NCI-H146 treated with DMSO at 0.1 percent for 48 hours (cell line): ENCODE measurements at regions not wholly inside any gene's neighbourhood (a gene's known extent, or its start where the extent isn't known, plus 50 kb on each side); places are given as distances from the start of the nearest gene placed in this dataset.
A peak's percentile ranks its signal among the peaks of the same experiment; 100 is the strongest.

Experiments
- DNase-seq: peaks from one replicate; lab custom pipeline; 2025; ENCODE audit not compliant: unreplicated experiment; lab: John Stamatoyannopoulos, UW

DNA sequence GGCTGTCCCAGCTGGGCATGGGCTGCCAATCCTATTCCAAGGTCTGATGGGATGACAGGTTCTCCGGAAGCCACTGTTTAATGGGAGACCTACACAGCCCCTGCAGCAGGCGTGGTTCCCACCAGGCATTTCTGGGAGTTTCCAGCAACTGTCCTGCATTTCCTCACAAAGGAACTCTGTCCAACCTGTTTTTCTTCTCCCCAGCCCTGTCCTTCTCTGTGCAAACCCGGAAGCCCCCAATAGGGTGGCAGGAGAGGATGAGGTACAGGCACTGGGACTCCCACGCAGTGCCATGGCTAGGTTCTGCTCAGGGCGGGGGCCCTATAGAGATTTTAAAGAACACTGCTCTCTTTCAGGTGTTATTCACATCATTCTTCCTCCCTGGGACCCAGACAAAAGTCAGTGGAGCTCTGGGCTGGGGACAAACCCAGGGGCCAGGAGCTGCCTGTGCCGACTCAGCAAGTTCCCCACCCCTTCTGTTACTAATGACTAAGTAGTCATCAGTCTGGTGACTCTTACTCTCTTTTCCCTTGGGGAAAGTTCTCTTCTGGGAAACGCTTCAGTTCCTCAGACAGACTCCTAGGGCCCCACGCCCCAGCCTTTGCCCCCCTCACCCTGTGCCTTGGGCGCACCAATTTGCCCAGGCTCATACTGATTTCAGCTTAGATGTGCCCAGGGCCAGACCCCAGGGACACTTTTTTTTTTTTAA lies 97.7 kb downstream of the CD47 start:
- DNase-seq: no peak

GRCh38 chr3:107990926-107991325 lies 99.9 kb downstream of the CD47 start:
- no peak for DNase-seq

DNA sequence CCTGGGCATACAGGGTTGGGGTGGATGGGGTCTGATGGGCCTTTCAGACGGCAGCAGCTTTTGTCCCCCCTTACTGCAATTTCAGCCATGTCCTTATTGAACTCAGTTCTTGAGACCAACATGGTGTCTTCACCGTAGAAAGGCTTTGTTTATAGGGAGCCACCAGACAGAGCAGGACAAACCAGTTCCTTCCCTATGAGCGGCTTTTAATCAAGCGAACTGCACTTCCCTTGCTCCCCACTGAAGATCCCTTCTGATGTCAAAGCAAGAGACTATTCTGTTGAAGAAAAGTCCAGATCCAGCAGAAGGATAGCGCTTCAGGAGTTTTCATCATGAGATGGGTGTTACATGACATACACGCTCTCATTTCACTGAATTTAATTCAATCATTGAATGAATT lies 100.4 kb downstream of the CD47 start:
- DNase-seq: peak; percentile 31

DNA sequence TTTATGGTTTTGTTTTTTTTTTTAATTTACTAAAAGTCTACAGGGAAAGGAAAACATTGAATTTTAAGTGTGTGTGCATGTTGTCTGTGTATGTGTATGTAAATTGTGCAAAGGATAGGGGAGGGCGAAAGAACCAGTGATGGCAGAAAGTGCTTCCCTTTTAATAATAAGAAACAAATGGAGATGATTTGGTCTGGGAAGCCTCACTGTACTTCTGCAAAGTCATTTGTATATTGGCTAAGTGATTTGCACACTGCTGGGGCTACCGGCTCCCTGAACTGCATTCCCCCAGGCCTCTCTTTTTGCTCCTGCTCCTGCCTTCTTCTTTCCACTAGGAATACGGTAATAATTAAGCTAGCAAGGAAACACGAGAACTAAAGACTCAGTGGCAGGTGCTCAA lies 101.2 kb downstream of the CD47 start:
- peak; percentile 20 for DNase-seq

GRCh38 chr3:107988460-107989175 lies 102.2 kb downstream of the CD47 start:
- no peak for DNase-seq

DNA sequence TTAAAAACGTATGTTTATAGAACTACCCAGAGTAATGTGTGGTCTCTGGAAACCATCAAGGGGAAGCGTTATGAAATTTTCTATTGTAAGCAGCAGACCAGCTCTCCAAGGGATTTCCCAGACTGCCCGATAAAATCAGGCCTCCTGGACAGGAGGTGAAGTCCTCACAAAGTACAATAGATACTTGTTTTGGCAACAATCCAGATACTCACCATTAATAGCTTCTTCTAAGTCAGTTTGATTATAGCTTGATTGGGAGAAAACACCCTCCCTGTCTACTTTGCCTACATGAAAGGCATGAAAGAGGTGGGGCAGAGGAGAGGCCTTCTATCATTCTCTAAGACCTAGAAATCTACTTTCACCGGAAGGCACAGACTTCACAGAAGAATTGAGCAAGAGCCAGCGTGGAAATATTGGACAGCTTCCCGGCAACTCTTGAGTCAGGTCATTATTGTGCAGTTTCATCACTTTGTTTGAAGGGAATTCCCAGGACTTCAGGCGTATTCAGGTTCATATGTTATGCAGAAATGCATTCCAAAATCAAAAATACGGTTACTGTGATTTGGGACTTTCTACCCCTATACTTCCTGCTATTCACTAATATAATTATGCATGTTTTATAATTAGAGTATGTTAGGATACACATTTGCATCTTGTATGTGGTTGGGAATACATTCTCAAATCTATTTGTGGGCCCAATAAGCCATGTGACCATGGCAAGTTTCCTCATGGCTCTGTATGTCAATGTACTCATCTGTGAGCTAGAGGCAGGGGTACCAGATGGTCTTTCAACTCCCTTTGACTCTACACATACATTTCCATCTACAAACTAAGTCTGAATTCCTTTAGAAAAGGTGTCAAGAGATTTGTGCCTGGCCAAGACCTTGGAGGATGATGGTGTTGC lies 103.5 kb downstream of the CD47 start:
- peak; percentile 33 for DNase-seq

GRCh38 chr3:107986505-107986904 lies 104.3 kb downstream of the CD47 start:
- no peak for DNase-seq

- no peak for DNase-seq
These were observed 105.3 kb downstream of the CD47 start for GRCh38 chr3:107985496-107985895.

DNA sequence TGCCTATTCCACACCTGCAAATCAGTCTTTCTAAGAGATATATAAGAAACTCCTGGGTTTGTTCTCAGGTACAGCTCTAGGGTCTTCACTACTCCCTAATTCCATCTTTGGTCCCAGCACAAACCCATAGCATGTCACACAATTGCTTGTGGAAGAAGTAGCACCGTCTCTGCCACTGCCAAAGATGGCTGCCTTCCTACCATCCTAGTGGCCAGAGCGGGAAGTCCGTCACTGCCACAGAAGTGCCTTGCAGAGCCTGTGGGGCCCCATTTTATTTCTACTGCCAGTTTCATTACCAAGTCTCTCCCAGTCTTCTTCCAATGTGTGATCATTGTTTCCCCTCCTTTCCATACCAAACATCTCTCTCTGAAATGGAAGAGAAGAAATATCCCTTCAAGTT lies 107.6 kb downstream of the CD47 start:
- DNase-seq: no peak

- no peak for DNase-seq
These were observed 108.7 kb downstream of the CD47 start for GRCh38 chr3:107982165-107982564.

DNA sequence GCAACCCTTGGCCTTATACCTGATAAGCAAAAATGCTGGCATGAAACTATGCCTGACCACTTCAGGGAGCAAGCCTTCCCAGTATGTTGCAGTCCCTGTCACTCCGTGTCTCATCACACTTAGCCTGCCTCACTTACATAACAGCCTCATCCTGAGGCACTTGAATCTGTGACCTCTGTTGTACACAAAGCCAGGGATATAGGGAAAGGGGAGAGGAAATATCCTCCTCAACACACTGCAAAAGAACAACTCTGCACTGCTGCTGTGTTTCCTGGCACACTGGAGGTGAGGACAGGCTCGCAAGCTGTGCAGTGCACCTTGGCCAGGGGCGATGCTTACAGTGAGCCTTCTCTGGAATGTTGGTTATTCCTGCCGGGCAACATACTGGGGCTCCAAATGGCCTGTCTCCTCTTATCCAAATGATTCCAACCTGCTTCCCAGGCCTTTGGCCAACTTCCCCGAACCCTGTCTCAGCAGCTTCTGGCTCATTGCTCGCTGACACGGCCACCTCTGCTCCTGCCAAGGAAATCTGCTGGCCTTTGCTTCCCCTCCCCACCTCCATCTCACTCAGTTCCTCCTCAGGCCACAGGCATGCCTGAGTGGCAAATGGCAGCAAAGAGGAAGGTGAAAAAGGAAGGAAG lies 109.2 kb downstream of the CD47 start:
- DNase-seq: no peak

DNA sequence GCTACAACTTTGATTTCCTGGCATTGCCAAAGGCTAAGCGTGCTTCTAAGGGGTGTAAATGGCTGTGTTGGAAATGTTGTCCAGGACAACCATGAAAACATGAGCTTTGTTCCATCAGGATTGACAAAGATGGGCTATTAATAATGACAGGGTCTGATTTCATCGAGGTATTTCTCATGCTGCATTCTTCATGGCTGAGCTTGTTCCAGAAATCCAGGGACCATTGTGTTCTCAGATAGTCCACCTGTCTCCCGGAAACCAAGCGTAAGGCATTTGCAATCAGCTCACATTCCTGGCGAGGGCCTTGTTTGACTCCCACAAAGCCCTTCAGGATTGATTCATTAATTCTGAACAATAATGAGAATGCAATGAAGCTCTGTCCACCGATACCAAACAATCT lies 111.3 kb downstream of the CD47 start:
- DNase-seq: no peak

- DNase-seq: no peak
These were observed 112.4 kb downstream of the CD47 start for GRCh38 chr3:107978131-107979055.

DNA sequence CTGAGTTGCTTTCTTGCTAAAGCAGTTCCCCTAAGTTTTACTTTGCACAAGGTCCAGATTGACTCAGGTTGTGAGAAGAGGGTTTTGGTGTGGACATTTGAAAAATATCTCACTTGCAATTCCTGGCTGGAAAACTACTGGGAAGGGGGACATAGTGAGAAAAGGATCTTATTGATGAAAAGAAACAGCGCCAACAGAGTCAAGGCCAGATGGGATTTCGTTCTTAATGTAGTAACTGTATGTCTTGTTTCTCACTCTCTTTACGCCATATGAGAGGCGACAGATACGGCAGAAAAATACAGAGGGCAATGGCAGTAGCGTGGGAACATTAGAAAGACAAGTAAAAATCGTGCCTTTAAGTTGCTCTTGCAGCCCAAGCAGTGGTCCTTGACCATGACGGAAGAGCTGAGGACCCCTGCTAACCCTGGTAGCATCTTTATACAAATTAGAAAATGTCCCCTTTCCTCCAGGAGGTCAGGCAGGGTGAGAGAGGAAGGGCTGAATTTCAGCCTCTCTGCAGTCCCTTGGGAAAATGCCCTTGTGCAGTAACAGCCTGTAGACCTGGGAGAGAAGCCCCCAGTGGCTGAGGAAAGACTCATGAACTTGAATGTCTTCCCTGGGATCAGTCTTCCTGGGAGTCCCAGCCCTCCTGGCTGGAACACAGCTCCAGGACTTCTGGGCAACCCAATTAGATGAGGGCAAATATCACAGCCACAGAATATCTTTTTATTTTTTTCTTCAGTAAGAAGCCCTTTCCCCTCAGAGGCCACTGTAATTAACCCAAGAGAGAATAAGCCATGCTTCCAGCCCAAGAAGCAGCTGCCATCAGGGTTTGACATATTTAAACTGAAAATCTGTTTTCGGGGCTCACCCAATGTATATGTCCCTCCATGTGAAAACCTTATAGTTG lies 113.4 kb downstream of the CD47 start:
- DNase-seq: peak; percentile 36

GRCh38 chr3:107976202-107976800 lies 114.5 kb downstream of the CD47 start:
- peak; percentile 93 for DNase-seq

GRCh38 chr3:107975529-107976201 lies 115.2 kb downstream of the CD47 start:
- no peak for DNase-seq

- DNase-seq: no peak
These were observed 116.9 kb downstream of the CD47 start for GRCh38 chr3:107973961-107974360.

- no peak for DNase-seq
These were observed 117.7 kb downstream of the CD47 start for GRCh38 chr3:107973152-107973551.
